Ascending aorta (tissue), 2 donors: ENCODE measurements at regions not wholly inside any gene's neighbourhood (a gene's known extent, or its start where the extent isn't known, plus 50 kb on each side); places are given as distances from the start of the nearest gene placed in this dataset.

ENCODE experiments used
- DNase-seq, 2 donors: peaks; one replicate each; pipeline ENCODE4 v3.0.0-alpha.2; 2019; ENCODE audit warnings: low spot score in 2 of 2
- H3K27ac ChIP-seq, 2 donors: fragments of 200-600 bp; sonication (generic); one replicate each; pipeline ENCODE4 v1.5.1; 2016 to 2017; ENCODE audit warnings: mild to moderate bottlenecking in 1 of 2
- H3K27me3 ChIP-seq: fragments of 200-600 bp; sonication (generic); one replicate; pipeline ENCODE4 v1.5.1; 2017
- H3K36me3 ChIP-seq, 2 donors: fragments of 200-600 bp; sonication (generic); one replicate each; pipeline ENCODE4 v1.5.1; 2016
- H3K4me1 ChIP-seq, 2 donors: fragments of 200-600 bp; sonication (generic); one replicate each; pipeline ENCODE4 v1.5.1; 2016 to 2017; ENCODE audit warnings: mild to moderate bottlenecking in 1 of 2
- H3K4me3 ChIP-seq, 2 donors: fragments of 200-600 bp; sonication (generic); one replicate each; pipeline ENCODE4 v1.5.1; 2016 to 2017; ENCODE audit warnings: mild to moderate bottlenecking in 1 of 2
- H3K9me3 ChIP-seq, 2 donors: fragments of 200-600 bp; sonication (generic); one replicate each; pipeline ENCODE4 v1.5.1; 2016
- CTCF ChIP-seq, 3 experiments: fragments of 200-600 bp in 2 of 3; fragments of 450-650 bp in 1 of 3; sonication (generic) in 2 of 3; IDR thresholded peaks; one replicate each; pipeline ENCODE4 v1.5.1; 2016 to 2019; ENCODE audit warnings: antibody characterized with exemption in 3 of 3, mild to moderate bottlenecking in 1 of 3, moderate library complexity in 1 of 3
- intact Hi-C: fragments of 100-400 bp; cut with DNase I; formaldehyde crosslinking; loops from one replicate; pipeline ENCODE4 v1.15.1; 2023

GRCh38 chrX:2587146-2587545 lies 86.4 kb upstream of the DHRSX start:
- H3K27ac ChIP-seq, result no peak overlapping the region

GRCh38 chrX:2585158-2585470 lies 84.3 kb upstream of the DHRSX start:
- no peak for DNase-seq
- no peak for TF ChIP-seq CTCF (IDR thresholded peaks at IDR 0.05)
- Histone ChIP-seq H3K27ac (no peak overlapping the region), H3K27me3 (peaks cover 9% of the 10 kb centered on the region), H3K36me3 (no peaks in the 10 kb centered on the region), H3K9me3 (no peaks in the 10 kb centered on the region), H3K4me1 (peaks cover 5 to 7% of the 10 kb centered on the region in 2 donors), H3K4me3 (no peak overlapping the region)
- intact Hi-C loops, result no loop called here

More at GRCh38 chrX:2587146-2587545, 86.4 kb upstream of the DHRSX start:
- intact Hi-C loops, result no loop called here
- Histone ChIP-seq H3K27me3 (peaks cover 9% of the 10 kb centered on the region), H3K4me3 (no peak overlapping the region), H3K36me3 (no peaks in the 10 kb centered on the region), H3K4me1 (peaks cover 5 to 7% of the 10 kb centered on the region in 2 donors), H3K9me3 (no peaks in the 10 kb centered on the region)
- no peak for DNase-seq
- TF ChIP-seq CTCF (IDR thresholded peaks at IDR 0.05), result no peak

- Histone ChIP-seq H3K4me3 (no peak overlapping the region), H3K27ac (no peak overlapping the region), H3K27me3 (peaks cover 9% of the 10 kb centered on the region), H3K9me3 (no peaks in the 10 kb centered on the region), H3K4me1 (peaks cover 5 to 7% of the 10 kb centered on the region in 2 donors), H3K36me3 (no peaks in the 10 kb centered on the region)
- DNase-seq, result no peak
- no peak for TF ChIP-seq CTCF (IDR thresholded peaks at IDR 0.05)
- intact Hi-C loops, result no loop called here
These were observed 83.7 kb upstream of the DHRSX start for GRCh38 chrX:2584251-2585157.

- Histone ChIP-seq H3K4me1 (peaks cover 5 to 7% of the 10 kb centered on the region in 2 donors), H3K36me3 (no peaks in the 10 kb centered on the region), H3K27me3 (peaks cover 9% of the 10 kb centered on the region), H3K27ac (no peak overlapping the region), H3K4me3 (peak overlapping the region in 1 of 2 donors; percentile 26), H3K9me3 (no peaks in the 10 kb centered on the region)
- DNase-seq, result peak in 1 of 2 donors; percentile 47
- no peak for TF ChIP-seq CTCF (IDR thresholded peaks at IDR 0.05)
- intact Hi-C loops, result no loop called here
These were observed 82.7 kb upstream of the DHRSX start for GRCh38 chrX:2583194-2584162.

- Histone ChIP-seq H3K36me3 (no peaks in the 10 kb centered on the region), H3K4me1 (peaks cover 5 to 7% of the 10 kb centered on the region in 2 donors), H3K27me3 (peaks cover 9% of the 10 kb centered on the region), H3K27ac (no peak overlapping the region), H3K9me3 (no peaks in the 10 kb centered on the region), H3K4me3 (no peak overlapping the region)
- TF ChIP-seq CTCF (IDR thresholded peaks at IDR 0.05), result no peak
- intact Hi-C loops, result no loop called here
- no peak for DNase-seq
These were observed 81.9 kb upstream of the DHRSX start for GRCh38 chrX:2582667-2583066.
